Stomach (tissue), 8 donors: ENCODE measurements at regions not wholly inside any gene's neighbourhood (a gene's known extent, or its start where the extent isn't known, plus 50 kb on each side); places are given as distances from the start of the nearest gene placed in this dataset.

Experiments used
- DNase-seq, 2 donors: peaks; one replicate each; pipeline versions ENCODE4 v3.0.0 to v3.0.0-alpha.2; 2013 to 2019
- H3K27ac ChIP-seq, 5 donors: fragments of 200-600 bp in 4 of 5; sonication (generic) in 4 of 5; one replicate each; pipeline ENCODE4 v1.5.1; 2013 to 2019; ENCODE audit warnings: mild to moderate bottlenecking in 1 of 5, moderate library complexity in 1 of 5
- H3K27me3 ChIP-seq, 3 donors: fragments of 200-600 bp; sonication (generic); one replicate each; pipeline ENCODE4 v1.5.1; 2017 to 2019; ENCODE audit warnings: mixed run types in 1 of 3
- H3K36me3 ChIP-seq, 4 donors: fragments of 200-600 bp; sonication (generic); 1 replicate in 3 of 4; 2 replicates in 1 of 4; pipeline ENCODE4 v1.5.1; 2016 to 2019
- H3K4me1 ChIP-seq, 4 donors: fragments of 200-600 bp; sonication (generic); one replicate each; pipeline ENCODE4 v1.5.1; 2016 to 2019
- H3K4me3 ChIP-seq, 4 donors: fragments of 200-600 bp; sonication (generic) in 3 of 4; one replicate each; pipeline ENCODE4 v1.5.1; 2016 to 2019; ENCODE audit warnings: mild to moderate bottlenecking in 1 of 4
- H3K9me3 ChIP-seq, 4 donors: fragments of 200-600 bp; sonication (generic); one replicate each; pipeline ENCODE4 v1.5.1; 2016 to 2019
- EP300 ChIP-seq: sonication (generic); formaldehyde crosslinking; IDR thresholded peaks from one replicate; pipeline ENCODE4 v1.6.1; 2017; ENCODE audit warnings: antibody characterized with exemption
- POLR2A ChIP-seq, 4 donors: fragments of 450-650 bp; IDR thresholded peaks; one replicate each; pipeline ENCODE4 v1.6.1; 2016; ENCODE audit warnings: antibody characterized with exemption in 4 of 4, control low read depth in 2 of 4, mild to moderate bottlenecking in 1 of 4, moderate library complexity in 1 of 4
- POLR2AphosphoS5 ChIP-seq, 3 donors: sonication (generic); formaldehyde crosslinking; IDR thresholded peaks; one replicate each; pipeline ENCODE4 v1.6.1; 2016; ENCODE audit warnings: antibody characterized with exemption in 3 of 3
- WGBS, 5 donors: extraction: QIAGEN DNeasy Blood & Tissue Kit in 3 of 5; methylation state at CpG; one replicate each; pipeline versions ENCODE4 v1.1.5 to v1.1.7; 2013 to 2018; 5-methylcytosine and 5-hydroxymethylcytosine counted together
- intact Hi-C: fragments of 100-400 bp; cut with DNase I; formaldehyde crosslinking; loops from one replicate; pipeline ENCODE4 v1.15.1; 2023; ENCODE audit warnings: low total_unique reads
- TF ChIP-seq, protein P1 (sequence below), 7 experiments: fragments of 450-650 bp in 4 of 7; fragments of 200-600 bp in 3 of 7; sonication (generic) in 3 of 7; IDR thresholded peaks; one replicate each; pipeline ENCODE4 v1.5.1; 2016 to 2019; ENCODE audit warnings: antibody characterized with exemption in 7 of 7, control low read depth in 2 of 7, mild to moderate bottlenecking in 1 of 7
- donor health status: healthy with polysubstance abuse.
- donor health status: Bipolar disorder and iron deficiency.
- donor health status: healthy.

DNA sequence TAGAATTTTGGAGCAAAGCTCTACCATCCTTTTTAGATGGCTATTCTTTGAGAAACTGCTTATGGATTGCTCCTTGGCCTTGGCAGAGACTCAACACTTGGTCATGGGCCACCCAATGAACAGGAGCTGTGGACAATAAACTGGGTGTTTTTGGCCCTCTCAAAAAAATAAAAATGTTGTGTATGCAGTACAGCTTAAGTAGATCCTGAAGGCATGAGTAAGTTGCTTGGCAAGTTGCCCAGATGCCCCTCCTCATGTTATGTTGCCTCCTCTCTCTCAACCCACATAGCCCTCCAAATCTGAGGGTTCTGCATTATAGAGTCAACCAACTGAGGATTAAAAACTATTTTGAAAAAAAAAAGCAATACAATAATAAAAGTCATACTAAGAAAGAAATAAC is 124.9 kb downstream of the ATP23 start:
- DNase-seq = no peak
- TF ChIP-seq, protein P1, sequence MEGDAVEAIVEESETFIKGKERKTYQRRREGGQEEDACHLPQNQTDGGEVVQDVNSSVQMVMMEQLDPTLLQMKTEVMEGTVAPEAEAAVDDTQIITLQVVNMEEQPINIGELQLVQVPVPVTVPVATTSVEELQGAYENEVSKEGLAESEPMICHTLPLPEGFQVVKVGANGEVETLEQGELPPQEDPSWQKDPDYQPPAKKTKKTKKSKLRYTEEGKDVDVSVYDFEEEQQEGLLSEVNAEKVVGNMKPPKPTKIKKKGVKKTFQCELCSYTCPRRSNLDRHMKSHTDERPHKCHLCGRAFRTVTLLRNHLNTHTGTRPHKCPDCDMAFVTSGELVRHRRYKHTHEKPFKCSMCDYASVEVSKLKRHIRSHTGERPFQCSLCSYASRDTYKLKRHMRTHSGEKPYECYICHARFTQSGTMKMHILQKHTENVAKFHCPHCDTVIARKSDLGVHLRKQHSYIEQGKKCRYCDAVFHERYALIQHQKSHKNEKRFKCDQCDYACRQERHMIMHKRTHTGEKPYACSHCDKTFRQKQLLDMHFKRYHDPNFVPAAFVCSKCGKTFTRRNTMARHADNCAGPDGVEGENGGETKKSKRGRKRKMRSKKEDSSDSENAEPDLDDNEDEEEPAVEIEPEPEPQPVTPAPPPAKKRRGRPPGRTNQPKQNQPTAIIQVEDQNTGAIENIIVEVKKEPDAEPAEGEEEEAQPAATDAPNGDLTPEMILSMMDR (IDR thresholded peaks at IDR 0.05) = no peak
- no peak for TF ChIP-seq EP300
- no peak for TF ChIP-seq POLR2A (IDR thresholded peaks at IDR 0.05)
- no peak for TF ChIP-seq POLR2AphosphoS5 (IDR thresholded peaks at IDR 0.05)
- no peak overlapping the region for H3K27ac ChIP-seq
- intact Hi-C loops = no loop called here
- H3K9me3 ChIP-seq = no peaks in the 10 kb centered on the region
- H3K4me1 ChIP-seq = no peaks in the 10 kb centered on the region
- H3K36me3 ChIP-seq = no peaks in the 10 kb centered on the region
- H3K4me3 ChIP-seq = no peak overlapping the region
- no peaks in the 10 kb centered on the region for H3K27me3 ChIP-seq

DNA sequence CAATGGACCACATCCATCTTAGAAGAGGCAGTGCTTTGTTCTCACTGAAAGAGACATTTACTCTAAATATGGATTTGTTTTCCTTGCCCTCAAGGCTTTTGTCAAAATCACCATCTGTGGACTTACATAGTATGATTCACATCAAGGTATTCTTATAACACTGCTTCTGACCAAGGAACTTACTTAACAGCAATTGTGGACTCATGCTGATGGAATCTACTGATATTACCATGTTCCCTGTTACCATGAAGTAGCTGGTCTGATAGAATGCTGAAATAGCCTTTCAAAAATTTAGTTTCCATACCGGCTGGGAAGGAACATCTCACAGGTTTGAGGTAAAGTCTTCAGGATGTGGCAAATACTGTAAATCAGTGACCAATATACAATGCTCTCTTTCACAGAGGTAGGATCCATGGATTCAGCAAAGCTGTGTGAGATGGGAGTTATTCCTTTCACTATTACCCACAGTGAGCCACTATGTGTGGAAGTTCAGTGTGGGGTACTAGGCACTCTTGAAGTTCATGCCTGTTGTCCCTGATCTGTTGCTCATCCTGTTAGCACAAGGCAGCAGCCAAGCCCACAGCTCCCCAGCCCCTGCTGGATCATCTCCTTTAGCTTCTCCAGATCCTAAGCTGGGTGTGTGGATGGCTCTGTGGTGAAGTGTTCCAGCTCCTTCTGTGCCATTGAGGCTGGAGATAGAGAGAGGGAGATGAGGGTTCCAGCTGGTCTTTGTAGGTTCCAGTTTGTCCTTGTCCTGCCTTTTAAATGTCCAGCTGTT is 126.4 kb downstream of the ATP23 start:
- H3K27me3 ChIP-seq = no peaks in the 10 kb centered on the region
- TF ChIP-seq, protein P1 (IDR thresholded peaks at IDR 0.05) = no peak
- TF ChIP-seq EP300 (no peak), POLR2A (IDR thresholded peaks at IDR 0.05) (no peak)
- H3K4me3 ChIP-seq = no peak overlapping the region
- H3K4me1 ChIP-seq = no peaks in the 10 kb centered on the region
- DNase-seq = no peak
- intact Hi-C loops = no loop called here
- H3K36me3 ChIP-seq = no peaks in the 10 kb centered on the region
- WGBS, 5 donors = 0 to 94% (median 29%) methylated on average over 1 of the region's 1 CpG
- no peak overlapping the region for H3K27ac ChIP-seq
- H3K9me3 ChIP-seq = no peaks in the 10 kb centered on the region

DNA sequence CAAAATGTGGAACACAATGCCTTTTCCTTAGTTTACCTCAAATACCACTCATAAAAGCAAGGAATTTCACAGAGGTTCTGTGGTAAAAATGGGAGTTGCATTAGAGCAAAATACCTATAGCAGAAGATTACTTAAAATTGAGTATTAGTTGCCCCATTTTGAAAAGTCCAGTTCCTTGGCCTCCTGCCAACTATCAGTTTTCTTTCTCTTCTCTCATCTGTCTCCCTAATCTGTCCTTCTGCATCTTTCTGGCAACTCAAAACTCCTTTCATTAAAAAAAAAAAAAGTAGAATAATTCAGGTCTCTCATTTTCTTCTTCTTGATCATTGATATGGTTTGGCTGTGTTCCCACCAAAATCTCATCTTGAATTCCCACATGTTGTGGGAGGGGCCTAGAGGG is 127.3 kb downstream of the ATP23 start:
- intact Hi-C loops = no loop called here
- Histone ChIP-seq H3K36me3 (no peaks in the 10 kb centered on the region), H3K4me3 (no peak overlapping the region), H3K27ac (no peak overlapping the region), H3K4me1 (no peaks in the 10 kb centered on the region), H3K9me3 (no peaks in the 10 kb centered on the region), H3K27me3 (no peaks in the 10 kb centered on the region)
- no peak for DNase-seq
- TF ChIP-seq POLR2A (IDR thresholded peaks at IDR 0.05) = no peak
- TF ChIP-seq, protein P1 (IDR thresholded peaks at IDR 0.05) = no peak
- no peak for TF ChIP-seq EP300
- no peak for TF ChIP-seq POLR2AphosphoS5 (IDR thresholded peaks at IDR 0.05)

DNA sequence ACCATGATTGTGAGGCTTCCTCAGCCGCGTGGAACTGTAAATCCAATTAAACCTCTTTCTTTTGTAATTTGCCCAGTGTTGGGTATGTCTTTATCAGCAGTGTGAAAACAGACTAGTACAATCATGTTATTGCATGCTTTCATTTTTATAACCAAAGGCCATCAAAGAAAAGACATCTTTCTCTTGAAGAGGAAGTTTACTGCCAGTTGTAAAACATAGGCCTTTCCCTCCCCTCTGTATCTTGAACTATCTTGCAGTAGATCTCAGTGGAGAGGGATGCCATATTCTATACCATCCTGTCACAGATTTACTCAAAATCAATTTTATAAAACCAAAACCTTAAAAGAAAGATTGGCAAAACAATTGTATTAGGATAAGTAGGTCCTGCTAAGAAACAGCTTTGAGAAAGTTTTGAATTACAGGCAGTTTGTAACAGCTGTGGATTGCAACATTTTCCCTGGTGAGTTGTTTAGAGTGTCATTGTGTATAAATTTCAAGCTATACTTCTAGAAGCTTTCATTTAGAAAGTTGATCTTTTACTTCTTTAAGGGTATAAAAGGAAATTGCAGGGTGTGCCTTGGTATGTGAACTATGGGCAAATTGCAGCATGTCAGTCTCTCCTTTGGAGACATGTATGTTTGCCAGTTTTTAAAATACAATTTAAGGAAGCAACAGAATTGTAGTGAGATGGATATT is 128.0 kb downstream of the ATP23 start:
- no peak for TF ChIP-seq POLR2AphosphoS5 (IDR thresholded peaks at IDR 0.05)
- TF ChIP-seq EP300 = no peak
- Histone ChIP-seq H3K9me3 (no peaks in the 10 kb centered on the region), H3K27ac (no peak overlapping the region), H3K27me3 (no peaks in the 10 kb centered on the region), H3K36me3 (no peaks in the 10 kb centered on the region), H3K4me3 (no peak overlapping the region), H3K4me1 (no peaks in the 10 kb centered on the region)
- intact Hi-C loops = no loop called here
- DNase-seq = peak in 1 of 2 donors; percentile 17
- WGBS, 5 donors = 89 to 98% (median 92%) methylated on average over 2 of the region's 2 CpGs

DNA sequence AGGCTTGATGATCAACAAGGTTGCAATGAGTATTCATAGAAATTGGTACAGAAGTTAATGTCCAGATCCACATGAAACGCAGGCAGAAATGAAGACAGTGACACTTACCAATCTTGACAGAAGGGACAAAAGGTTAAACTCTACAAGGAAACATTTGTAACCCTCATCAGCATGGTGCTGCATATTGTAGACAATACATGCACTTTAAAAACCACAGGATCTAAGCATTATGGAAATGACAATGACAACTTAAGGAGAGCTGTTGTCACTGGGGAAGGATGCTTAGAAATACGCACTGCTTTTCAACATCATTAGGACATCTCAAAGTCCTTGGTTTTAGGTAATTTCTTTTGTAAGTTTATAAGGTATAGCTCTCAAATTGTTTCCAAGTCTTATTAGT is 130.6 kb downstream of the ATP23 start:
- no peak for DNase-seq
- H3K27me3 ChIP-seq = no peaks in the 10 kb centered on the region
- whole genome bisulfite sequencing, 5 donors = 86 to 96% (median 93%) methylated on average over 2 of the region's 2 CpGs
- H3K9me3 ChIP-seq = no peaks in the 10 kb centered on the region
- no peaks in the 10 kb centered on the region for H3K36me3 ChIP-seq
- H3K4me1 ChIP-seq = no peaks in the 10 kb centered on the region
- H3K4me3 ChIP-seq = no peak overlapping the region
- no peak overlapping the region for H3K27ac ChIP-seq
- TF ChIP-seq EP300 (no peak), POLR2AphosphoS5 (IDR thresholded peaks at IDR 0.05) (no peak)
- TF ChIP-seq, protein P1 (IDR thresholded peaks at IDR 0.05) = no peak
- intact Hi-C loops = no loop called here
